GM12891 (cell line): ENCODE measurements at regions not wholly inside any gene's neighbourhood (a gene's known extent, or its start where the extent isn't known, plus 50 kb on each side); places are given as distances from the start of the nearest gene placed in this dataset.

Experiments
- DNase-seq: peaks from one replicate; pipeline ENCODE4 v3.0.0; 2011; ENCODE audit warnings: low spot score; ENCODE audit not compliant: insufficient read length
- FAIRE-seq: peaks from 2 replicates; lab custom pipeline; 2011; peaks lifted over from hg19 to GRCh38; lab: Jason Lieb, UNC
- PAX5 ChIP-seq: IDR thresholded peaks from 2 replicates; pipeline ENCODE4 v1.6.1; 2011; ENCODE audit warnings: low read length, moderate library complexity, mild to moderate bottlenecking; ENCODE audit not compliant: insufficient read depth, severe bottlenecking
- POLR2A ChIP-seq: IDR thresholded peaks from 2 replicates; pipeline ENCODE4 v1.6.1; 2011; ENCODE audit warnings: low read depth, low read length, control low read depth
- POLR2AphosphoS5 ChIP-seq: IDR thresholded peaks from 2 replicates; pipeline ENCODE4 v1.6.1; 2011; ENCODE audit warnings: low read depth, low read length, control low read depth
- POU2F2 ChIP-seq: IDR thresholded peaks from 2 replicates; pipeline ENCODE4 v1.6.1; 2011; ENCODE audit warnings: low read depth, mild to moderate bottlenecking, control low read depth, low read length, moderate library complexity
- SPI1 ChIP-seq: IDR thresholded peaks from 2 replicates; pipeline ENCODE4 v1.6.1; 2011; ENCODE audit warnings: low read depth, low read length, control low read depth
- TAF1 ChIP-seq: IDR thresholded peaks from 2 replicates; pipeline ENCODE4 v1.6.1; 2011; ENCODE audit warnings: low read depth, low read length, control low read depth

GRCh38 chr5:123874600-123875201, 362.7 kb downstream of the CSNK1G3 start:
- TF ChIP-seq POLR2A, result no peak
- TF ChIP-seq POU2F2, result no peak
- no peak for TF ChIP-seq PAX5
- no peak for TF ChIP-seq POLR2AphosphoS5
- TF ChIP-seq TAF1, result no peak
- TF ChIP-seq SPI1, result no peak
- FAIRE-seq, result no peak
- no peak for DNase-seq

DNA sequence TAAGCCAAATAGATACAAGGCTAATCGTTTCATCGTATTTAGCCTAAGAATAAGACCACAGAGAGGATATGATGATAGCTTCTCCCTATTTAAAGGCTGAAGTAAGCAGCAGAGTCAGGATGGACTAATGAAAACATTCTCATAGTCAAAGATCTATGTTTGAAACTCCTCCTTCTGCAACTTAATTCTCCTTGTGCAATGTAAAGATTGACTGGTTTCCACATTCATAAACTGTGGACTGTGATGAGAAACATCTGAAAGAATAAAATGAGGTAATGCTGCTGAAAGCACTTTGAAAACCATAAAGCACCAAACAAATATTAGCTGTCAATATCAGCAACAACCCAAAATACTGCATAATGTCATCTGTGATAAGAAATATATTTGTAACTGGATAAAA, 361.9 kb downstream of the CSNK1G3 start:
- FAIRE-seq, result no peak
- no peak for DNase-seq
- TF ChIP-seq PAX5, result no peak
- no peak for TF ChIP-seq POLR2AphosphoS5
- no peak for TF ChIP-seq SPI1
- no peak for TF ChIP-seq POLR2A
- TF ChIP-seq TAF1, result no peak
- no peak for TF ChIP-seq POU2F2

DNA sequence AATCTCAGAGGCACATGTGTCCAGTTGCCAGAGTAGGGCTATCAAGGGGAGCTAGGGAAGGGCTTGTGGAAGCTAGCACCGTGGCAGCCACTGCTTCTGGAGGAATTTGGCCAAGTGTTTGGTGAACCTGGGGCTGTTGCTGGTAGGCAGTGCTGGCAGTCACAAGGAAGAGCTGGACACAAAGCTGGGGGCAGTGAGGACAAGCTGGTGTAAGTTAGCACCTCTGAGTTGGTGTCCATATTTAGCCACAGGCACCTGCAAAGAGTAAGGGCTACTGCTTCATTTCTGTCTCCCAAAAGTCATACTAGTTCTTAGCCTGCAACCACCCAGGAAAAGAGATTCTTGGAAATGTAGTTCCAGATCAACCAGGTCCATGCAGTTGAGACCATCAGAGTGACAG, 359.4 kb downstream of the CSNK1G3 start:
- DNase-seq (no peak), FAIRE-seq (no peak)
- TF ChIP-seq POU2F2 (no peak), POLR2AphosphoS5 (no peak), PAX5 (no peak), TAF1 (no peak), POLR2A (no peak), SPI1 (no peak)

- no peak for FAIRE-seq
- DNase-seq, result no peak
- TF ChIP-seq POU2F2, result no peak
- TF ChIP-seq TAF1, result no peak
These were observed 356.9 kb downstream of the CSNK1G3 start for GRCh38 chr5:123868881-123869280.

- DNase-seq (no peak), FAIRE-seq (no peak)
- no peak for TF ChIP-seq PAX5
- no peak for TF ChIP-seq TAF1
- no peak for TF ChIP-seq POLR2A
- TF ChIP-seq POLR2AphosphoS5, result no peak
- TF ChIP-seq POU2F2, result no peak
- no peak for TF ChIP-seq SPI1
These were observed 356.3 kb downstream of the CSNK1G3 start for GRCh38 chr5:123868267-123868666.

DNA sequence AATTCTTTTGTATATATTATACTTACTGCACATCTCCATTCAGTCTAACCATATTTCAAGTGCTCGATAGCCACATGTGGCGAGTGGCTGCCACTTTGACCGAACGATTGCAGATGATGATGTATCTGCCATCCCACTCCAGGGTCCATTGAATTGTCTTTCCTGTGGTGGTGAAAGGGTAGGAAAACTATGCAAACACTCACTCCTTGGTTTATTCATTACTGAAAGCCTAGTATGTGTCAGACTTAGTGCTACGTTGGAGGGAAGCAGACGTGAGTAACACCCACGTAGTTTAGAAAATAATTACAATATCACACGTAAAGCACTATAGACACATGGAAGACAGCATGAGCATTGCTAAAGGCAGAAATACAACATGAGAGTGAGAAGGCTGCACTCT, 353.7 kb downstream of the CSNK1G3 start:
- DNase-seq (no peak), FAIRE-seq (no peak)
- TF ChIP-seq TAF1, result no peak
- TF ChIP-seq PAX5, result no peak
- no peak for TF ChIP-seq POLR2A
- no peak for TF ChIP-seq POLR2AphosphoS5
- TF ChIP-seq POU2F2, result no peak
- no peak for TF ChIP-seq SPI1

GRCh38 chr5:123864578-123864977, 352.6 kb downstream of the CSNK1G3 start:
- no peak for TF ChIP-seq PAX5
- no peak for TF ChIP-seq TAF1
- TF ChIP-seq POLR2A, result no peak
- TF ChIP-seq SPI1, result no peak
- TF ChIP-seq POU2F2, result no peak
- TF ChIP-seq POLR2AphosphoS5, result no peak
- DNase-seq (no peak), FAIRE-seq (no peak)

- no peak for TF ChIP-seq PAX5
- TF ChIP-seq POU2F2, result no peak
- TF ChIP-seq TAF1, result no peak
- TF ChIP-seq POLR2A, result no peak
- no peak for TF ChIP-seq POLR2AphosphoS5
- no peak for TF ChIP-seq SPI1
- DNase-seq, result no peak
- no peak for FAIRE-seq
These were observed 347.0 kb downstream of the CSNK1G3 start for GRCh38 chr5:123858938-123859337.

GRCh38 chr5:123856766-123857165, 344.8 kb downstream of the CSNK1G3 start:
- TF ChIP-seq PAX5, result no peak
- no peak for TF ChIP-seq POLR2AphosphoS5
- TF ChIP-seq SPI1, result no peak
- no peak for TF ChIP-seq TAF1
- TF ChIP-seq POU2F2, result no peak
- no peak for TF ChIP-seq POLR2A
- FAIRE-seq (no peak), DNase-seq (no peak)

GRCh38 chr5:123855609-123856008, 343.6 kb downstream of the CSNK1G3 start:
- no peak for FAIRE-seq
- DNase-seq, result no peak
- TF ChIP-seq POU2F2 (no peak), POLR2A (no peak), TAF1 (no peak), POLR2AphosphoS5 (no peak), PAX5 (no peak), SPI1 (no peak)
